OCI-LY3 (cell line): ENCODE measurements at regions not wholly inside any gene's neighbourhood (a gene's known extent, or its start where the extent isn't known, plus 50 kb on each side); places are given as distances from the start of the nearest gene placed in this dataset.

Experiments
- H2AFZ ChIP-seq: fragments of 200-600, 300-600 bp; shearing (Covaris generic); 2 replicates; pipeline ENCODE4 v1.6.0; 2014; ENCODE audit warnings: antibody characterized with exemption, low read depth, low read length
- H3K27ac ChIP-seq: fragments of 200-600, 300-600 bp; sonication (generic); 2 replicates; pipeline ENCODE4 v1.5.1; 2014; ENCODE audit warnings: mild to moderate bottlenecking, low read length, moderate library complexity, mixed read lengths
- H3K27me3 ChIP-seq: fragments of 200-600, 300-600 bp; sonication (generic); 2 replicates; pipeline ENCODE4 v1.6.1; 2014; ENCODE audit warnings: low read depth, low read length, mixed read lengths
- H3K36me3 ChIP-seq: fragments of 200-600, 300-600 bp; sonication (generic); replicated peaks from 2 replicates; pipeline ENCODE3; 2014; ENCODE audit warnings: low read depth, low read length, mixed read lengths
- H3K4me1 ChIP-seq: fragments of 300-600, 200-600 bp; sonication (generic); 2 replicates; pipeline ENCODE4 v1.6.1; 2014; ENCODE audit warnings: low read length, mixed read lengths
- H3K4me2 ChIP-seq: fragments of 200-600, 300-600 bp; sonication (generic); 2 replicates; pipeline ENCODE4 v1.6.1; 2014; ENCODE audit warnings: low read length, mixed read lengths
- H3K4me3 ChIP-seq: fragments of 300-600, 200-600 bp; sonication (generic); 2 replicates; pipeline ENCODE4 v1.5.1; 2014; ENCODE audit warnings: antibody characterized with exemption, mild to moderate bottlenecking, low read length, moderate library complexity
- H3K79me2 ChIP-seq: fragments of 300-600, 200-600 bp; shearing (Covaris generic); 2 replicates; pipeline ENCODE4 v1.6.1; 2014; ENCODE audit warnings: mild to moderate bottlenecking, low read length, mixed read lengths
- H3K9ac ChIP-seq: fragments of 300-600, 200-600 bp; shearing (Covaris generic); 2 replicates; pipeline ENCODE4 v1.6.0; 2014; ENCODE audit warnings: mild to moderate bottlenecking, low read length, moderate library complexity
- H3K9me3 ChIP-seq: fragments of 200-600, 300-600 bp; shearing (Covaris generic); 2 replicates; pipeline ENCODE4 v1.6.1; 2014; ENCODE audit warnings: low read length, mixed read lengths; ENCODE audit not compliant: insufficient read depth
- H4K20me1 ChIP-seq: fragments of 200-600, 300-600 bp; sonication (generic); 2 replicates; pipeline ENCODE4 v1.6.1; 2016; ENCODE audit warnings: low read length, mixed read lengths; ENCODE audit not compliant: insufficient read depth
- CTCF ChIP-seq: fragments of 200-600, 300-600 bp; sonication (generic); IDR thresholded peaks from 2 replicates; pipeline ENCODE4 v1.5.1; 2014; ENCODE audit warnings: antibody characterized with exemption, low read length, low read depth
- EZH2phosphoT487 ChIP-seq: fragments of 200-600 bp; shearing (Covaris generic); IDR thresholded peaks from 2 replicates; pipeline ENCODE4 v1.6.1; 2018; ENCODE audit warnings: antibody characterized with exemption, mixed run types, low read depth

DNA sequence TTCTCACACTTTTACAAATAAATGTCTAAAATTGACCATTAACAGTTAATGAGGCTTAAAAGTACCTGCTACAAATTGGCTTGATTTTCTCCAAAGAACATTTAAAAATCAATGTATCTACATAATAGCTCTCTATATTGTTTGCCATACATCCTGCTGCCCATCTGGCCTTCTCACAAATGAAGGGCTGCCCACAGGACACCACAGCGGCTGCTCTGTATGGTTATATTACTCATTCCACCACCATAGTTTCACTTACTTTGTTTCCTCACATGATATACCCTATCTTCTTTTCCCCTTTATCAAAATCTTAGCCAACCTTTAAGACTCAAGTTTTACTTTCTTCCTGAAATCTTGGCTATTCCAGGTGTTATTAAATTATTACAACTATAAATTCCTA lies 407.7 kb upstream of the HTR1E start:
- no peak overlapping the region for H3K4me2 ChIP-seq
- H4K20me1 ChIP-seq: no peaks in the 10 kb centered on the region
- no peaks in the 10 kb centered on the region for H3K79me2 ChIP-seq
- H3K4me3 ChIP-seq: no peak overlapping the region
- H3K9me3 ChIP-seq: no peaks in the 10 kb centered on the region
- H3K9ac ChIP-seq: no peak overlapping the region
- H2AFZ ChIP-seq: no peak overlapping the region
- H3K36me3 ChIP-seq: no peaks in the 10 kb centered on the region
- no peak for TF ChIP-seq CTCF
- TF ChIP-seq EZH2phosphoT487: no peak
- no peaks in the 10 kb centered on the region for H3K27me3 ChIP-seq
- H3K4me1 ChIP-seq: no peaks in the 10 kb centered on the region
- H3K27ac ChIP-seq: no peak overlapping the region

DNA sequence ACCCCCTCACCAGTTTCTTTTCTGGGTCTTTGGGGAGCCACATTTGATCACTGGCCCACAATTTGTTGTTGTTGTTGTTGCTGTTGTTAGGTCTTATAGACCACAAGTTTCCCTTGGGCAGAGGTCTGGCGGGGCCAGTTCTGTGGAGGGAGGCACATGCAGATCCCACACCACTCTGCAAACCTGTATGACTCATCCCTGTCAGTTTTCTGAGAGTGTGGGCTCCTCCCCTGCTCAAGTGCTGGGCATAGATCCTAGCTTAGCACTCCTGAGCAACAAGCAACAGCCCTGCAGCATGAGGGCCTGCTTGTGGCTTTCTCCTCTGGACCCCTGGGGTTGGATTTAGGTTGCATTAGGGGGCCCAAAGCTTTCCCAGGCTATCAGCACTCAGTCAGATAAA lies 411.1 kb upstream of the HTR1E start:
- no peaks in the 10 kb centered on the region for H4K20me1 ChIP-seq
- H3K79me2 ChIP-seq: no peaks in the 10 kb centered on the region
- H3K4me1 ChIP-seq: no peaks in the 10 kb centered on the region
- no peak overlapping the region for H3K4me3 ChIP-seq
- no peak overlapping the region for H3K27ac ChIP-seq
- H2AFZ ChIP-seq: no peak overlapping the region
- no peaks in the 10 kb centered on the region for H3K27me3 ChIP-seq
- no peaks in the 10 kb centered on the region for H3K36me3 ChIP-seq
- no peak overlapping the region for H3K4me2 ChIP-seq
- H3K9me3 ChIP-seq: no peaks in the 10 kb centered on the region
- TF ChIP-seq EZH2phosphoT487: no peak
- no peak for TF ChIP-seq CTCF
- H3K9ac ChIP-seq: no peak overlapping the region

- no peaks in the 10 kb centered on the region for H3K36me3 ChIP-seq
- H3K9me3 ChIP-seq: no peaks in the 10 kb centered on the region
- H2AFZ ChIP-seq: no peak overlapping the region
- H3K27ac ChIP-seq: no peak overlapping the region
- H4K20me1 ChIP-seq: no peaks in the 10 kb centered on the region
- no peak overlapping the region for H3K4me2 ChIP-seq
- H3K27me3 ChIP-seq: no peaks in the 10 kb centered on the region
- H3K4me3 ChIP-seq: no peak overlapping the region
- H3K9ac ChIP-seq: no peak overlapping the region
- H3K4me1 ChIP-seq: peaks cover 8% of the 10 kb centered on the region
- H3K79me2 ChIP-seq: no peaks in the 10 kb centered on the region
- no peak for TF ChIP-seq EZH2phosphoT487
- no peak for TF ChIP-seq CTCF
Observed at GRCh38 chr6:86516087-86516486, 421.2 kb upstream of the HTR1E start.

DNA sequence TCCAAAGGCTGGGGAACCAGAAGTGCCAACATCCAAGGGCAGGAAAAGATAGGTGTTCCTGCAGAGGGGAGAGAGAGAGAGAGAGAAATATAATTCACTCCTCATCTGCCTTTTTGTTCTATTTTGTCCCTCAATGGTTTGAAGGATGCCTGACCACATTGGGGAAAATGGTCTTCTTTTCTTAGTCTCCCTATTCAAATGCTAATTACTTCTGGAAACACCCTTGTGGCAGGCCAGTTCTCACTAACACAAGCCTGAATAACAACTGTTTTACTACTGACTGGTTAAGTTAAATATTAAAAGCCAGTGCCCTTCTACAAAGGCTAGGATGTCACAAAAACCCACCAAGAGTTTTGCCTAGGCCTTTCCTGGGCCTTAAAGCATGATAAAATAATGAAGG lies 425.4 kb upstream of the HTR1E start:
- no peak overlapping the region for H3K27ac ChIP-seq
- no peak overlapping the region for H3K9ac ChIP-seq
- H3K36me3 ChIP-seq: no peaks in the 10 kb centered on the region
- H3K27me3 ChIP-seq: no peaks in the 10 kb centered on the region
- no peak for TF ChIP-seq EZH2phosphoT487
- TF ChIP-seq CTCF: no peak
- H4K20me1 ChIP-seq: no peaks in the 10 kb centered on the region
- H3K4me3 ChIP-seq: no peak overlapping the region
- no peaks in the 10 kb centered on the region for H3K79me2 ChIP-seq
- no peaks in the 10 kb centered on the region for H3K9me3 ChIP-seq
- peaks cover 8% of the 10 kb centered on the region for H3K4me1 ChIP-seq
- no peak overlapping the region for H3K4me2 ChIP-seq
- H2AFZ ChIP-seq: no peak overlapping the region
